ENCODE measurements at regions not wholly inside any gene's neighbourhood (a gene's known extent, or its start where the extent isn't known, plus 50 kb on each side); places are given as distances from the start of the nearest gene placed in this dataset.

DNA sequence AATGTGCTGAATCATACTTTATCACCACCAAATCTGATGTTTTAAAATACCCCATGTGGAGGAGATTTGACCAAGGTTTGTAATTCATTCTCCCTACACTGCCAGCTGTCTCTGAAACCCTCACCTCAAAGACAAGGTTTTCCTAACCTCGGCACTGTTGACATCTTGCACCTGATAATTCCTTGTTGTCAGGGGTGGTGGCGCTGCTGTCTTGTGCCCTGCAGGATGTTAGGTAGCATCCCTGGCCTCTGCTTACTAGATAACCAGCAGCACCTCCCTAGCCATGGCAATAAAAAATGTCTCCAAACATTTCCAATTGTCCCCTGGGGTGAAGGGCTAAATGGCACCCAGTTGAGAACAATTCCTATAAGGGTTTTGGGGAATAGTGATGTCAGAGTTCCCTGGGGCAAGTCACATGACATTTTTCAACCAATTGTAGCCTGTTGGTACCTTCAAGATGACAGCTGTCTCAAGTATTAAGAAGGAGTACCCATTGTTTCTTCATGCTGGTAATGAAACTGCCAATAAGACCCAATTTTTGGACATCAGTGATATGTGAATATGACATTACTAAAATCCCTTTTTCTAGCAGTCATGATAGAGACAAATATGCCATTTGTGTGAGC lies 160.6 kb upstream of the PLCXD3 start:
- TF ChIP-seq CTCF (IDR thresholded peaks at IDR 0.05; ENCODE audit: insufficient read depth, low read depth, low read length, missing control alignments) = no peak
- DNase-seq (ENCODE audit: low read depth) = no peak
- no peak overlapping the region for H3K4me3 ChIP-seq (ENCODE audit: low read depth, low read length)

GRCh38 chr5:41670216-41670615 lies 159.8 kb upstream of the PLCXD3 start:
- no peak overlapping the region for H3K4me3 ChIP-seq (ENCODE audit: low read depth, low read length)
- no peak for DNase-seq (ENCODE audit: low read depth)
- TF ChIP-seq CTCF (IDR thresholded peaks at IDR 0.05; ENCODE audit: insufficient read depth, low read depth, low read length, missing control alignments) = no peak

GRCh38 chr5:41661254-41661653 lies 150.9 kb upstream of the PLCXD3 start:
- TF ChIP-seq CTCF (IDR thresholded peaks at IDR 0.05; ENCODE audit: insufficient read depth, low read depth, low read length, missing control alignments) = no peak
- no peak overlapping the region for H3K4me3 ChIP-seq (ENCODE audit: low read depth, low read length)
- no peak for DNase-seq (ENCODE audit: low read depth)

- H3K4me3 ChIP-seq (ENCODE audit: low read depth, low read length) = no peak overlapping the region
- no peak for DNase-seq (ENCODE audit: low read depth)
- TF ChIP-seq CTCF (IDR thresholded peaks at IDR 0.05; ENCODE audit: insufficient read depth, low read depth, low read length, missing control alignments) = no peak
These were observed 146.2 kb upstream of the PLCXD3 start for GRCh38 chr5:41656597-41656996.

DNA sequence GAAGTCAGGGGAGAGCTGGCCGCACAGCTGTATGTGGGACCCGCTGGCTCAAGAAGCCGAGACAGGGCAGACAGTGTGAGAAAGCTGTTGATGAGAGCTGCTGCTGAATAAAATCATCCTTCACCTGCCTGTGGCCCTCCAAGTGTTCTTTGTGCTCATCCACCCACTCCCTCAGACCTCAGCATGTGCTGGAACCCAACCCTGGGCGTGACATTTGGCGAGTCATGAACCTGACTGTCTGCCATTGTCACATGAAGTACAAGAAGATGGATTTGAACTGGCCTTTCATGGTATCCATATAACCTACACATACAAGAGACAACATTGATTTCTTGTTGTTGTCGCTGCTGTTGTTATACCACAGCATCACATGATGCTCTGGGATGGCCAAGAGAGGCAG lies 139.7 kb upstream of the PLCXD3 start:
- no peak for TF ChIP-seq CTCF (IDR thresholded peaks at IDR 0.05; ENCODE audit: insufficient read depth, low read depth, low read length, missing control alignments)
- DNase-seq (ENCODE audit: low read depth) = no peak
- no peak overlapping the region for H3K4me3 ChIP-seq (ENCODE audit: low read depth, low read length)

DNA sequence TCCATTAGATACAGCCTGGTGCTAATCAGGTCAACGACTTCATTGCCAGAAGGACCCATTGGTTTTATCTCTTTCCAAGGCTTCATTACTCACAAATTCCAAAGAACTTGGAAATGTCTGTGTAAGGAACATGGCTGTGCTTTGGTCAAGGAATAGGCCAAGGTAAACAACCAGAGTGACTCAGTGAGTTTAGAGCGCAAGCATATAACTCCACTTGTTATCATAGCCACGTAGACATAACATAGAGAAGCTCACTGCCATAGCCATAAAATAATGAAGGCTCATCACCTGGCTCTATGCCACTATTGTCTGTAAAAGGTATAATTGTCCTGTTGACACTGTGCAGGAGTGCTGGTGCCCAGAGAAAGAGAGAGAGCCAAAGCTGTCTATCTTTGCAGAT lies 139.3 kb upstream of the PLCXD3 start:
- no peak for DNase-seq (ENCODE audit: low read depth)
- no peak for TF ChIP-seq CTCF (IDR thresholded peaks at IDR 0.05; ENCODE audit: insufficient read depth, low read depth, low read length, missing control alignments)
- H3K4me3 ChIP-seq (ENCODE audit: low read depth, low read length) = no peak overlapping the region

GRCh38 chr5:41648996-41649395 lies 138.6 kb upstream of the PLCXD3 start:
- DNase-seq (ENCODE audit: low read depth) = no peak
- H3K4me3 ChIP-seq (ENCODE audit: low read depth, low read length) = no peak overlapping the region
- no peak for TF ChIP-seq CTCF (IDR thresholded peaks at IDR 0.05; ENCODE audit: insufficient read depth, low read depth, low read length, missing control alignments)

All from GM12865 (cell line).